ENCODE measurements at regions not wholly inside any gene's neighbourhood (a gene's known extent, or its start where the extent isn't known, plus 50 kb on each side); places are given as distances from the start of the nearest gene placed in this dataset.

DNA sequence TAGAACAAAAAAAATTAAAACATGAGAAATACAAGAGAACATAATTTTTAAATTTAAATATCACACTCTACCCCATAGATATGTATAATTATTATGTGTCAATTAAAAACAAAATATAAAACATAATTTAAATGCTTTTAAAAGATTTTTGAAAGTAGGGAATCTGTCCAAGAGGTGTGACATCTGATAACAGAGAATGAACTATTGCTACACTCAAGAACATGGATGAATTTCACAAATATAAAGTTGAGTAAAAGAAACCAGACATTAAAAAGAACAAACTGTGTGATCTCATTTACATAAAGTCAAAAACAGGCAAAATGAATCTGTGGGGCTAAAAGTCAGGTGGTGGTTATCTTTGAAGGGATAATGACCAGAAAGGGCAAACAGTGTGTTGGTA is 106.5 kb upstream of the COL21A1 start:
- in situ Hi-C loops (cut with MboI; ENCODE audit: low sequenced_read_pairs) (loop anchor here (10.0 to 25.0 kb wide), 2 partner anchors 221 to 508 kb away; no protein-coding TSS in a partner anchor), dilution Hi-C loops (cut with HindIII; ENCODE audit: low sequenced_read_pairs, unreplicated experiment) (loop anchor here (25.0 kb wide), 1 partner anchor 233 kb away; no protein-coding TSS in a partner anchor), intact Hi-C loops (cut with micrococcal nuclease) (no loop called here)
- Histone ChIP-seq H3K79me1 (ENCODE audit: low read depth in 1 of 2, low read length in 2 of 2) (no peaks in the 10 kb centered on the region), H2AK5ac (ENCODE audit: low read depth, low read length) (no peak overlapping the region), H2AFZ (replicated peaks; ENCODE audit: low read length, poor library complexity) (no peak overlapping the region), H3K14ac (replicated peaks; ENCODE audit: low read depth, low read length) (no peak overlapping the region), H3K4me3 (ENCODE audit: insufficient read depth, low read depth, low read length) (no peak overlapping the region), H4K8ac (ENCODE audit: low read depth in 2 of 2, low read length in 2 of 2) (no peak overlapping the region), H2AK9ac (replicated peaks; ENCODE audit: low read depth, low read length, poor library complexity) (no peak overlapping the region), H3K18ac (ENCODE audit: low read depth, low read length) (no peak overlapping the region), H3K4me1 (ENCODE audit: control insufficient read depth, insufficient read depth, low read length) (peaks cover 3% of the 10 kb centered on the region), H3K27ac (ENCODE audit: insufficient read depth, low read length) (no peak overlapping the region), H2BK20ac (ENCODE audit: low read depth, low read length) (no peak overlapping the region), H3K9me3 (ENCODE audit: control insufficient read depth, insufficient read depth, low read length) (peaks cover 4% of the 10 kb centered on the region; the same call in 1 of the 2 replicates), H3K23ac (ENCODE audit: low read depth, low read length) (no peak overlapping the region), H4K5ac (ENCODE audit: low read depth, low read length) (no peak overlapping the region), H2BK5ac (ENCODE audit: low read depth, low read length, poor library complexity, severe bottlenecking) (no peak overlapping the region), H3K4me2 (ENCODE audit: low read depth, low read length) (no peak overlapping the region), H2BK15ac (ENCODE audit: low read depth, low read length) (no peak overlapping the region), H3K9me1 (ENCODE audit: insufficient read depth, low read length) (peaks cover 7% of the 10 kb centered on the region; the same call in 1 of the 2 replicates), H3K9ac (ENCODE audit: low read depth, low read length) (no peak overlapping the region), H3K36me3 (ENCODE audit: control insufficient read depth, insufficient read depth, low read length) (no peaks in the 10 kb centered on the region), H3K4ac (ENCODE audit: low read depth, low read length) (no peak overlapping the region), H4K20me1 (ENCODE audit: insufficient read depth, low read length) (no peaks in the 10 kb centered on the region), H3K56ac (ENCODE audit: extremely low read depth, insufficient read depth, low read length) (no peak overlapping the region), H4K91ac (ENCODE audit: insufficient read depth, low read depth, low read length) (no peak overlapping the region), H2BK120ac (ENCODE audit: low read depth, low read length) (no peak overlapping the region), H3K27me3 (ENCODE audit: control insufficient read depth, insufficient read depth, low read length) (no peaks in the 10 kb centered on the region)
- no peak for ATAC-seq (ENCODE audit: low read depth)
- no TSS peak for BruUV-seq (replicated peaks)
- ChIA-PET POLR2A (ENCODE audit: unreplicated experiment) (no interaction called here), CTCF (no interaction called here)
- no peak for TF ChIP-seq FOS (IDR thresholded peaks at IDR 0.05; ENCODE audit: low read depth, low read length)
- no peak for TF ChIP-seq RFX5 (IDR thresholded peaks at IDR 0.05; ENCODE audit: low read depth, low read length)
- no peak for TF ChIP-seq POLR2A (IDR thresholded peaks at IDR 0.05; ENCODE audit: low read depth, low read length)
- TF ChIP-seq CTCF (conservative IDR thresholded peaks at IDR 0.05; ENCODE audit: low read depth, low read length) = no peak
- no peak for TF ChIP-seq RAD21 (IDR thresholded peaks at IDR 0.05; ENCODE audit: low read length)
- DNase-seq = no peak

Measured in IMR-90 (cell line).